ENCODE measurements at regions not wholly inside any gene's neighbourhood (a gene's known extent, or its start where the extent isn't known, plus 50 kb on each side); places are given as distances from the start of the nearest gene placed in this dataset.

GRCh38 chr4:176575141-176575730 lies 217.5 kb downstream of the VEGFC start:
- DNase-seq (ENCODE audit: low read depth), result peak; percentile 45
- TF ChIP-seq CTCF (conservative IDR thresholded peaks at IDR 0.05; ENCODE audit: low read depth, low read length), result no peak
- no peak overlapping the region for H3K4me3 ChIP-seq (ENCODE audit: low read depth, low read length)

- H3K4me3 ChIP-seq (ENCODE audit: low read depth, low read length), result no peak overlapping the region
- TF ChIP-seq CTCF (conservative IDR thresholded peaks at IDR 0.05; ENCODE audit: low read depth, low read length), result no peak
- DNase-seq (ENCODE audit: low read depth), result no peak
These were observed 213.5 kb downstream of the VEGFC start for GRCh38 chr4:176579226-176579625.

GRCh38 chr4:176583278-176583677 lies 209.4 kb downstream of the VEGFC start:
- no peak for TF ChIP-seq CTCF (conservative IDR thresholded peaks at IDR 0.05; ENCODE audit: low read depth, low read length)
- DNase-seq (ENCODE audit: low read depth), result no peak
- H3K4me3 ChIP-seq (ENCODE audit: low read depth, low read length), result no peak overlapping the region

- peak; percentile 41 for DNase-seq (ENCODE audit: low read depth)
- no peak for TF ChIP-seq CTCF (conservative IDR thresholded peaks at IDR 0.05; ENCODE audit: low read depth, low read length)
- H3K4me3 ChIP-seq (ENCODE audit: low read depth, low read length), result no peak overlapping the region
These were observed 208.6 kb downstream of the VEGFC start for GRCh38 chr4:176584031-176584606.

- no peak overlapping the region for H3K4me3 ChIP-seq (ENCODE audit: low read depth, low read length)
- DNase-seq (ENCODE audit: low read depth), result peak; percentile 97
- no peak for TF ChIP-seq CTCF (conservative IDR thresholded peaks at IDR 0.05; ENCODE audit: low read depth, low read length)
These were observed 204.8 kb downstream of the VEGFC start for GRCh38 chr4:176587920-176588319.

- DNase-seq (ENCODE audit: low read depth), result no peak
- H3K4me3 ChIP-seq (ENCODE audit: low read depth, low read length), result no peak overlapping the region
- no peak for TF ChIP-seq CTCF (conservative IDR thresholded peaks at IDR 0.05; ENCODE audit: low read depth, low read length)
These were observed 204.3 kb downstream of the VEGFC start for GRCh38 chr4:176588436-176588835.

Measured in choroid plexus epithelial cell (primary cell).